Neural progenitor cell (in vitro differentiated cells): ENCODE measurements at regions not wholly inside any gene's neighbourhood (a gene's known extent, or its start where the extent isn't known, plus 50 kb on each side); places are given as distances from the start of the nearest gene placed in this dataset.

Source experiments
- DNase-seq: peaks from one replicate; pipeline ENCODE4 v3.0.0-alpha.2; 2016; ENCODE audit warnings: low spot score
- H2AFZ ChIP-seq: fragments of 200-600 bp; sonication (generic); replicated peaks from 2 replicates; pipeline ENCODE4 v1.6.1; 2016; ENCODE audit warnings: antibody characterized with exemption
- H3F3A ChIP-seq: fragments of 200-600 bp; sonication (generic); 2 replicates; pipeline ENCODE4 v1.6.1; 2016; ENCODE audit warnings: antibody characterized with exemption, low read depth
- H3K27ac ChIP-seq: fragments of 200-600 bp; sonication (generic); 2 replicates; pipeline ENCODE4 v1.5.1; 2016; ENCODE audit warnings: mild to moderate bottlenecking
- H3K27me3 ChIP-seq: fragments of 200-600 bp; sonication (generic); 2 replicates; pipeline ENCODE4 v1.6.1; 2016; ENCODE audit warnings: mild to moderate bottlenecking, moderate library complexity
- H3K36me3 ChIP-seq: fragments of 200-600 bp; sonication (generic); 2 replicates; pipeline ENCODE4 v1.5.1; 2016
- H3K4me1 ChIP-seq: fragments of 200-600 bp; sonication (generic); 2 replicates; pipeline ENCODE4 v1.6.1; 2016; ENCODE audit warnings: mixed run types
- H3K4me2 ChIP-seq: fragments of 200-600 bp; sonication (generic); 2 replicates; pipeline ENCODE4 v1.6.1; 2016
- H3K4me3 ChIP-seq: fragments of 200-600 bp; sonication (generic); 2 replicates; pipeline ENCODE4 v1.5.1; 2016
- H3K79me2 ChIP-seq: fragments of 200-600 bp; sonication (generic); 2 replicates; pipeline ENCODE4 v1.6.1; 2016; ENCODE audit warnings: low read depth
- H3K9ac ChIP-seq: fragments of 200-600 bp; sonication (generic); 2 replicates; pipeline ENCODE4 v1.6.1; 2016
- H3K9me3 ChIP-seq: fragments of 200-600 bp; sonication (generic); 2 replicates; pipeline ENCODE4 v1.5.1; 2016; ENCODE audit warnings: low read depth
- H4K20me1 ChIP-seq: fragments of 200-600 bp; sonication (generic); 2 replicates; pipeline ENCODE4 v1.6.1; 2016; ENCODE audit warnings: low read depth
- H3K27ac Mint-ChIP-seq: 3 replicates; pipeline ENCODE4 v1.8.0; 2021; ENCODE audit warnings: mixed read lengths
- H3K27me3 Mint-ChIP-seq: 2 replicates; pipeline ENCODE4 v1.8.0; 2022; ENCODE audit warnings: low read depth, mild to moderate bottlenecking, inconsistent platforms, moderate library complexity, mixed read lengths; ENCODE audit not compliant: insufficient read depth
- H3K36me3 Mint-ChIP-seq: 3 replicates; pipeline ENCODE4 v1.8.0; 2021; ENCODE audit warnings: mixed read lengths
- H3K4me1 Mint-ChIP-seq: 3 replicates; pipeline ENCODE4 v1.8.0; 2021; ENCODE audit warnings: mixed read lengths
- H3K4me3 Mint-ChIP-seq: 3 replicates; pipeline ENCODE4 v1.8.0; 2021; ENCODE audit warnings: mild to moderate bottlenecking, moderate library complexity, mixed read lengths
- H3K9me3 Mint-ChIP-seq: 3 replicates; pipeline ENCODE4 v1.8.0; 2020; ENCODE audit warnings: mixed read lengths
- CTCF ChIP-seq: fragments of 200-600 bp; sonication (generic); IDR thresholded peaks from 2 replicates; pipeline ENCODE4 v1.5.1; 2017; ENCODE audit warnings: antibody characterized with exemption, mild to moderate bottlenecking
- EZH2 ChIP-seq: fragments of 200-600 bp; sonication (generic); IDR thresholded peaks from 2 replicates; pipeline ENCODE4 v1.6.1; 2017; ENCODE audit warnings: antibody characterized with exemption, mild to moderate bottlenecking, moderate library complexity
- EZH2phosphoT487 ChIP-seq: fragments of 200-600 bp; sonication (generic); IDR thresholded peaks from 2 replicates; pipeline ENCODE4 v1.6.1; 2017; ENCODE audit warnings: antibody characterized with exemption

GRCh38 chr16:17566656-17567450 lies 96.1 kb upstream of the XYLT1 start:
- no peaks in the 10 kb centered on the region for H3K27me3 ChIP-seq
- no peaks in the 10 kb centered on the region for H3K9me3 ChIP-seq
- Mint-ChIP-seq H3K9me3 (no peaks in the 10 kb centered on the region), H3K4me3 (no peak overlapping the region), H3K36me3 (no peaks in the 10 kb centered on the region), H3K27ac (no peak overlapping the region), H3K4me1 (no peaks in the 10 kb centered on the region), H3K27me3 (peaks cover 3% of the 10 kb centered on the region)
- TF ChIP-seq EZH2, result no peak
- no peak for TF ChIP-seq EZH2phosphoT487
- no peak for TF ChIP-seq CTCF
- no peaks in the 10 kb centered on the region for H4K20me1 ChIP-seq
- no peak overlapping the region for H3K27ac ChIP-seq
- H3K9ac ChIP-seq, result no peak overlapping the region
- DNase-seq, result no peak
- H3K4me1 ChIP-seq, result peaks cover 8% of the 10 kb centered on the region
- no peaks in the 10 kb centered on the region for H3F3A ChIP-seq
- H3K36me3 ChIP-seq, result no peaks in the 10 kb centered on the region
- H3K79me2 ChIP-seq, result no peaks in the 10 kb centered on the region
- no peak overlapping the region for H3K4me2 ChIP-seq
- no peak overlapping the region for H3K4me3 ChIP-seq
- no peak overlapping the region for H2AFZ ChIP-seq

GRCh38 chr16:17566075-17566474 lies 95.3 kb upstream of the XYLT1 start:
- no peaks in the 10 kb centered on the region for H3K36me3 ChIP-seq
- DNase-seq, result no peak
- H3K27me3 ChIP-seq, result no peaks in the 10 kb centered on the region
- Mint-ChIP-seq H3K9me3 (no peaks in the 10 kb centered on the region), H3K4me1 (no peaks in the 10 kb centered on the region), H3K27ac (no peak overlapping the region), H3K36me3 (no peaks in the 10 kb centered on the region), H3K4me3 (no peak overlapping the region), H3K27me3 (peaks cover 5% of the 10 kb centered on the region)
- no peaks in the 10 kb centered on the region for H4K20me1 ChIP-seq
- H3K9ac ChIP-seq, result no peak overlapping the region
- H3K4me2 ChIP-seq, result no peak overlapping the region
- no peaks in the 10 kb centered on the region for H3K79me2 ChIP-seq
- H2AFZ ChIP-seq, result no peak overlapping the region
- no peaks in the 10 kb centered on the region for H3K9me3 ChIP-seq
- peaks cover 1% of the 10 kb centered on the region for H3K4me1 ChIP-seq
- no peak overlapping the region for H3K4me3 ChIP-seq
- no peak overlapping the region for H3K27ac ChIP-seq
- no peaks in the 10 kb centered on the region for H3F3A ChIP-seq
- TF ChIP-seq CTCF (no peak), EZH2phosphoT487 (no peak), EZH2 (no peak)

- Histone ChIP-seq H3K4me1 (no peaks in the 10 kb centered on the region), H3K36me3 (no peaks in the 10 kb centered on the region), H2AFZ (no peak overlapping the region), H3K4me2 (no peak overlapping the region), H3K9ac (no peak overlapping the region), H3K27ac (no peak overlapping the region), H3K9me3 (no peaks in the 10 kb centered on the region), H3K27me3 (no peaks in the 10 kb centered on the region), H3K4me3 (no peak overlapping the region), H3F3A (no peaks in the 10 kb centered on the region), H4K20me1 (no peaks in the 10 kb centered on the region), H3K79me2 (no peaks in the 10 kb centered on the region)
- H3K4me3 Mint-ChIP-seq, result no peak overlapping the region
- no peaks in the 10 kb centered on the region for H3K4me1 Mint-ChIP-seq
- H3K27me3 Mint-ChIP-seq, result peaks cover 5% of the 10 kb centered on the region
- H3K9me3 Mint-ChIP-seq, result no peaks in the 10 kb centered on the region
- TF ChIP-seq CTCF, result no peak
- no peak for TF ChIP-seq EZH2
- H3K27ac Mint-ChIP-seq, result no peak overlapping the region
- H3K36me3 Mint-ChIP-seq, result no peaks in the 10 kb centered on the region
- no peak for DNase-seq
Observed at GRCh38 chr16:17565605-17566004, 94.8 kb upstream of the XYLT1 start.
